HCT116 (cell line): ENCODE measurements at regions not wholly inside any gene's neighbourhood (a gene's known extent, or its start where the extent isn't known, plus 50 kb on each side); places are given as distances from the start of the nearest gene placed in this dataset.

Experiments
- ATAC-seq: fragments of 200-7000 bp; cut with Tn5 transposase; 2 replicates; pipeline ENCODE4 v1.9.1; 2020; ENCODE audit warnings: mild to moderate bottlenecking, moderate library complexity
- BruUV-seq: library from RNA; stranded (reverse); fragments of 400-500 nt; replicated peaks from 2 replicates; lab custom pipeline; 2021; lab: Mats Ljungman, UMichigan
- CTCF ChIA-PET: fragments of 300-600 bp; sonication (Branson Sonifier 250); formaldehyde crosslinking; loops from one replicate; lab custom pipeline; 2021; ENCODE audit warnings: antibody characterized with exemption; lab: Charles Lee
- POLR2A ChIA-PET: fragments of 300-600, 350-600 bp; sonication (Branson Sonifier 250); formaldehyde crosslinking; loops from one replicate; lab custom pipeline; 2021; ENCODE audit warnings: antibody characterized with exemption; lab: Charles Lee
- RAD21 ChIA-PET, 2 experiments: fragments of 300-600 bp; sonication (Branson Sonifier 250); formaldehyde crosslinking; loops; one replicate each; lab custom pipeline; 2023; ENCODE audit warnings: low total read pairs in 2 of 2; ENCODE audit not compliant: uncharacterized antibody in 2 of 2, unreplicated experiment in 2 of 2, low non-redundant PET in 1 of 2; lab: Charles Lee
- DNase-seq: peaks from one replicate; pipeline ENCODE4 v3.0.0-alpha.2; 2010; ENCODE audit warnings: low read depth, low spot score
- H2AFZ ChIP-seq: fragments of 200-600 bp; shearing (Covaris generic), sonication (generic); 2 replicates; pipeline ENCODE4 v1.6.1; 2017; ENCODE audit warnings: low read depth, mixed run types, mixed read lengths, antibody characterized with exemption, low read length; ENCODE audit not compliant: poor library complexity, severe bottlenecking
- H3K27ac ChIP-seq: 2 replicates; pipeline ENCODE4 v1.5.1; 2012; ENCODE audit warnings: low read depth, low read length
- H3K27me3 ChIP-seq: fragments of 200-600 bp; sonication (generic); 2 replicates; pipeline ENCODE4 v1.6.1; 2016; ENCODE audit warnings: mixed run types, low read length, mixed read lengths; ENCODE audit not compliant: insufficient read depth
- H3K36me3 ChIP-seq, 2 experiments: fragments of 200-500 bp in 1 of 2; fragments of 200-600 bp in 1 of 2; sonication (Bioruptor generic) in 1 of 2; sonication (generic) in 1 of 2; 2 replicates each; pipeline versions ENCODE4 v1.5.1 to v1.6.1; 2014 to 2016; ENCODE audit warnings: low read length in 2 of 2, inconsistent platforms in 1 of 2, mixed read lengths in 1 of 2, mixed run types in 1 of 2; ENCODE audit not compliant: insufficient read depth in 2 of 2, control insufficient read depth in 1 of 2
- H3K4me1 ChIP-seq, 2 experiments: fragments of 200-600 bp in 1 of 2; sonication (generic) in 1 of 2; 2 replicates each; pipeline versions ENCODE4 v1.5.1 to v1.6.1; 2012 to 2017; ENCODE audit warnings: low read length in 2 of 2, inconsistent platforms in 1 of 2, mild to moderate bottlenecking in 1 of 2, mixed read lengths in 1 of 2, mixed run types in 1 of 2, moderate library complexity in 1 of 2; ENCODE audit not compliant: insufficient read depth in 2 of 2, control insufficient read depth in 1 of 2
- H3K4me2 ChIP-seq: fragments of 200-600 bp; sonication (generic); 2 replicates; pipeline ENCODE4 v1.6.1; 2017; ENCODE audit warnings: mixed run types, low read length, mixed read lengths
- H3K4me3 ChIP-seq, 2 experiments: fragments of 200-600 bp in 1 of 2; sonication (generic) in 1 of 2; replicated peaks in 1 of 2; 2 replicates each; pipeline ENCODE4 v1.5.1; 2011 to 2016; ENCODE audit warnings: low read length in 2 of 2, control low read depth in 1 of 2, low read depth in 1 of 2, mild to moderate bottlenecking in 1 of 2, mixed read lengths in 1 of 2, mixed run types in 1 of 2
- H3K79me2 ChIP-seq: fragments of 200-600 bp; sonication (generic); 2 replicates; pipeline ENCODE4 v1.6.1; 2017; ENCODE audit warnings: mild to moderate bottlenecking, mixed run types, low read length, moderate library complexity, mixed read lengths; ENCODE audit not compliant: insufficient read depth
- H3K9ac ChIP-seq: fragments of 200-600 bp; sonication (generic); 2 replicates; pipeline ENCODE4 v1.6.1; 2016; ENCODE audit warnings: low read length, mixed read lengths
- H3K9me2 ChIP-seq: fragments of 200-600 bp; sonication (generic), shearing (Covaris generic); 2 replicates; pipeline ENCODE4 v1.6.1; 2017; ENCODE audit warnings: mixed run types, mild to moderate bottlenecking, moderate library complexity; ENCODE audit not compliant: insufficient read depth
- H3K9me3 ChIP-seq, 2 experiments: fragments of 200-500 bp in 1 of 2; fragments of 200-600 bp in 1 of 2; sonication (Bioruptor generic) in 1 of 2; sonication (generic) in 1 of 2; 2 replicates each; pipeline ENCODE4 v1.6.1; 2014 to 2017; ENCODE audit warnings: low read length in 2 of 2, mixed read lengths in 2 of 2, inconsistent platforms in 1 of 2, low read depth in 1 of 2, mild to moderate bottlenecking in 1 of 2, mixed run types in 1 of 2, moderate library complexity in 1 of 2; ENCODE audit not compliant: control insufficient read depth in 1 of 2, insufficient read depth in 1 of 2
- H4K20me1 ChIP-seq: fragments of 200-600 bp; sonication (generic), shearing (Covaris generic); 2 replicates; pipeline ENCODE4 v1.6.1; 2017; ENCODE audit warnings: mixed run types, mild to moderate bottlenecking, moderate library complexity; ENCODE audit not compliant: insufficient read depth
- ATF3 ChIP-seq: IDR thresholded peaks from 2 replicates; pipeline ENCODE4 v1.6.1; 2012
- CTCF ChIP-seq, 3 experiments: fragments of 200-600 bp in 1 of 3; sonication (generic) in 1 of 3; IDR thresholded peaks in 2 of 3; conservative IDR thresholded peaks in 1 of 3; 2 replicates each; pipeline ENCODE4 v1.5.1; 2012 to 2017; ENCODE audit warnings: low read depth in 2 of 3, low read length in 2 of 3, antibody characterized with exemption in 1 of 3, borderline replicate concordance in 1 of 3, control low read depth in 1 of 3, mild to moderate bottlenecking in 1 of 3, mixed read lengths in 1 of 3, mixed run types in 1 of 3, moderate library complexity in 1 of 3; ENCODE audit not compliant: insufficient read depth in 1 of 3
- EGR1 ChIP-seq: IDR thresholded peaks from 2 replicates; pipeline ENCODE4 v1.6.1; 2012; ENCODE audit warnings: low read depth
- ELF1 ChIP-seq: IDR thresholded peaks from 2 replicates; pipeline ENCODE4 v1.6.1; 2012; ENCODE audit warnings: low read depth, borderline replicate concordance
- POLR2A ChIP-seq: IDR thresholded peaks from 2 replicates; pipeline ENCODE4 v1.7.0; 2011; ENCODE audit warnings: borderline replicate concordance; ENCODE audit not compliant: insufficient read depth, insufficient read length; ENCODE audit errors: extremely low read depth
- REST ChIP-seq: IDR thresholded peaks from 2 replicates; pipeline ENCODE4 v1.6.1; 2012; ENCODE audit warnings: low read depth
- TCF7L2 ChIP-seq: IDR thresholded peaks from 2 replicates; pipeline ENCODE4 v1.7.0; 2011; ENCODE audit warnings: borderline replicate concordance, inconsistent platforms; ENCODE audit not compliant: insufficient read depth, insufficient read length; ENCODE audit errors: extremely low read depth
- ZNF274 ChIP-seq: fragments of 200-500 bp; sonication (Bioruptor generic); IDR thresholded peaks from 2 replicates; pipeline ENCODE4 v1.6.1; 2014; ENCODE audit warnings: mild to moderate bottlenecking, low read depth, low read length, inconsistent platforms
- intact Hi-C: fragments of 100-400 bp; cut with micrococcal nuclease; formaldehyde crosslinking; loops from 2 replicates; pipeline ENCODE4 v1.10.0; 2022

- ChIA-PET RAD21 (no interaction called here), POLR2A (no interaction called here), CTCF (no interaction called here)
- intact Hi-C loops, result no loop called here
- Histone ChIP-seq H3K4me3 (no peak overlapping the region), H3K27me3 (no peaks in the 10 kb centered on the region), H2AFZ (no peak overlapping the region), H3K79me2 (no peaks in the 10 kb centered on the region), H3K9me3 (no peaks in the 10 kb centered on the region; a peak in 1 of 4 replicates), H3K9me2 (no peaks in the 10 kb centered on the region), H3K36me3 (no peaks in the 10 kb centered on the region), H3K9ac (no peak overlapping the region), H3K4me1 (no peaks in the 10 kb centered on the region), H4K20me1 (no peaks in the 10 kb centered on the region), H3K27ac (no peak overlapping the region), H3K4me2 (no peak overlapping the region)
- DNase-seq (no peak), ATAC-seq (no peak)
- BruUV-seq, result no TSS peak
- TF ChIP-seq TCF7L2, result no peak
Measured at GRCh38 chr7:156014808-156015207, 202.5 kb upstream of the SHH start.

- intact Hi-C loops, result no loop called here
Measured at GRCh38 chr7:156014201-156014600, 201.9 kb upstream of the SHH start.

More at GRCh38 chr7:156014201-156014600, 201.9 kb upstream of the SHH start:
- H3K9ac ChIP-seq, result no peak overlapping the region
- no peaks in the 10 kb centered on the region for H3K4me1 ChIP-seq
- H3K4me3 ChIP-seq, result no peak overlapping the region
- no peaks in the 10 kb centered on the region for H4K20me1 ChIP-seq
- no peak overlapping the region for H3K27ac ChIP-seq
- TF ChIP-seq CTCF (IDR thresholded peaks at IDR 0.05 in 2 of 3, conservative IDR thresholded peaks at IDR 0.05 in 1 of 3; ENCODE audit: borderline replicate concordance in 1 of 3, insufficient read depth in 1 of 3, low read depth in 2 of 3, low read length in 2 of 3), result no peak
- TF ChIP-seq REST, result no peak
- no peak for TF ChIP-seq ATF3
- TF ChIP-seq ELF1, result no peak
- no peak for TF ChIP-seq ZNF274
- no peak for TF ChIP-seq EGR1
- TF ChIP-seq POLR2A, result no peak
- no peaks in the 10 kb centered on the region for H3K9me2 ChIP-seq
- H3K36me3 ChIP-seq, result no peaks in the 10 kb centered on the region
- ATAC-seq, result no peak
- RAD21 ChIA-PET, result no interaction called here
- no peaks in the 10 kb centered on the region; a peak in 1 of 4 replicates for H3K9me3 ChIP-seq
- no peaks in the 10 kb centered on the region for H3K27me3 ChIP-seq
- DNase-seq, result no peak
- H3K79me2 ChIP-seq, result no peaks in the 10 kb centered on the region
- BruUV-seq, result no TSS peak
- no peak overlapping the region for H3K4me2 ChIP-seq
- CTCF ChIA-PET, result no interaction called here
- H2AFZ ChIP-seq, result no peak overlapping the region
- POLR2A ChIA-PET, result no interaction called here
